ENCODE measurements at regions not wholly inside any gene's neighbourhood (a gene's known extent, or its start where the extent isn't known, plus 50 kb on each side); places are given as distances from the start of the nearest gene placed in this dataset.

DNA sequence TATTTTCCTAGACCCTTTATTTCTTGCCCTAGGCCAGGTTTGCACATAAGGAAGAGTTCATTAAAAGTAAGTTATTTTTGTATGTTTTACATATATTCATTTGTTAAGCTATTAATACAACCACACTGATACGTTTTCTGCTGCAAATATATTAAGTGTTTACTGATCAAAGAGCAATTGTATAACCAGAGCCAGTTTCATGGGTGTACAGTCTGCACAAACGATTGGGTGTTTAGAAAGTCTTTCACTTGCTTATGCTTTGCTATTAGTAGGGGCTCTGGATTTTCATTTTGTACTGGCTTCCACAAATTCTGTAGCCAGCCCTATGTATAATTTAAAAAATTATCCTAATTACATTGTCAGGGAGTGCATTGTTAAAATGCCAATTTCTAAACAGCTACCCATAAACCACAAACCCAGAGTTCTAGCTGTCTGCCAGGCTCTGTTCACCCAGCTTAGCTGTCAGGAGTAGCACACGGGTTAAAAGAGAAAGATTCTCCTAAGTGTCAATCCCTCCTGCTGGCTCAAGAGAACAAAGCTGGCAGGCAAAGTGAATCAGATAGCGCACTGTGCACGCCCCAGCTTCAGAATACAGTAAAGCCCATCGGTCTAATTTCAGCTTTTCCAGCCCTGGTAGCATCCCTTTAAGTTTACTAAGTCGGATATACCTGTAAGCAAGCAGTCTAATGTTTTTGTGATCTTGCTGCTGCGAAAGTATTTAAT is 151.0 kb upstream of the LMO3 start:
- Histone ChIP-seq H3K27me3 (ENCODE audit: control insufficient read depth in 1 of 2, insufficient read depth in 2 of 2, low read length in 2 of 2) (no peaks in the 10 kb centered on the region), H3K36me3 (ENCODE audit: insufficient read depth, low read length) (no peaks in the 10 kb centered on the region), H3K27ac (ENCODE audit: low read depth, low read length) (no peak overlapping the region), H3K4me1 (ENCODE audit: insufficient read depth, low read length) (no peaks in the 10 kb centered on the region), H3K9ac (ENCODE audit: low read length) (no peak overlapping the region), H3K9me3 (ENCODE audit: low read length) (no peaks in the 10 kb centered on the region), H3K4me3 (ENCODE audit: low read depth in 1 of 2, low read length in 2 of 2) (no peak overlapping the region)

DNA sequence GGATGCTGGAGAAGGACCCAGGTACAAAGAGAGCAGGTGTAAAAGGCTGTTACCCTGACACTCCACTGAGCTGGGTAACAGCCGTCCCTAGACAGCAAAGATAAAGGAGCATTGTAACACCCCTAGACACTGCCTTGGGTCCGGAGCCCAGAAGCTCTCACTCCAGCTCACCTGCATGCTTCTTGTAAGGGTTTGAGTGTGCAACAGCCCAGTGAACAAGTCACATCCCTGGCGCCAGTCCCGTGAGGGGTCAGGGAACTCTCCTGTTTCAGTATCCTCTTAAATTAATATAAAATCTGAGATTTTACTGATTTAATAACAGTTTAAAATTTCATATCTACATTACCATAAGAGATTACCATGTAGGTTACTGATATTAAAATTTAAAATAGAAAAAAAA is 124.8 kb upstream of the LMO3 start:
- Histone ChIP-seq H3K9me3 (ENCODE audit: low read length) (no peaks in the 10 kb centered on the region), H3K9ac (ENCODE audit: low read length) (no peak overlapping the region), H3K27ac (ENCODE audit: low read depth, low read length) (no peak overlapping the region)

DNA sequence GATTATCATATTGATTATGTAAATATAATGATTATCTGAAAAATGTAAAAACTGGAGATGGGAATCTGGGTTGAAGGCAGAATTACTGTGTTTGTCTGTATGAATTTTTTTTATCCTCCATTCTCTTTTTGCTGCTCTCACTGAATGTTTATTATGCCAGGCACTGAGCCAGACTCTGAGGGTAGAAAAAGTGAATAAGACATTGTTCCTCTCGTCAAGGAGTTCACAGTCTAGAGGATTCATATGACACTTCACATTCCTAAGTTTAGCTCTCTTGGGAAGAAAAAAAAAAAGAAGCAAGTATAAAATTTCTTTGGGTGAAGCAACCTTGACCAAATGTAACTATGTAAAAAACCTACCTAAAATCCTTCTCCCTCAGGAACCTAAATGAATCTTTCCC is 120.9 kb upstream of the LMO3 start:
- H3K9me3 ChIP-seq (ENCODE audit: low read length), result no peaks in the 10 kb centered on the region
- H3K9ac ChIP-seq (ENCODE audit: low read length), result no peak overlapping the region
- no peaks in the 10 kb centered on the region for H3K4me1 ChIP-seq (ENCODE audit: insufficient read depth, low read length)
- H3K27ac ChIP-seq (ENCODE audit: low read depth, low read length), result no peak overlapping the region
- H3K4me3 ChIP-seq (ENCODE audit: low read depth in 1 of 2, low read length in 2 of 2), result no peak overlapping the region
- H3K36me3 ChIP-seq (ENCODE audit: insufficient read depth, low read length), result no peaks in the 10 kb centered on the region
- no peaks in the 10 kb centered on the region for H3K27me3 ChIP-seq (ENCODE audit: control insufficient read depth in 1 of 2, insufficient read depth in 2 of 2, low read length in 2 of 2)

More for the DNA sequence above, 124.8 kb upstream of the LMO3 start:
- Histone ChIP-seq H3K4me1 (ENCODE audit: insufficient read depth, low read length) (no peaks in the 10 kb centered on the region), H3K4me3 (ENCODE audit: low read depth in 1 of 2, low read length in 2 of 2) (no peak overlapping the region), H3K27me3 (ENCODE audit: control insufficient read depth in 1 of 2, insufficient read depth in 2 of 2, low read length in 2 of 2) (no peaks in the 10 kb centered on the region), H3K36me3 (ENCODE audit: insufficient read depth, low read length) (no peaks in the 10 kb centered on the region)

GRCh38 chr12:16719713-16720416 is 113.9 kb upstream of the LMO3 start:
- Histone ChIP-seq H3K36me3 (ENCODE audit: insufficient read depth, low read length) (no peaks in the 10 kb centered on the region), H3K4me1 (ENCODE audit: insufficient read depth, low read length) (no peaks in the 10 kb centered on the region), H3K9ac (ENCODE audit: low read length) (no peak overlapping the region), H3K4me3 (ENCODE audit: low read depth in 1 of 2, low read length in 2 of 2) (no peak overlapping the region), H3K27ac (ENCODE audit: low read depth, low read length) (no peak overlapping the region), H3K27me3 (ENCODE audit: control insufficient read depth in 1 of 2, insufficient read depth in 2 of 2, low read length in 2 of 2) (no peaks in the 10 kb centered on the region), H3K9me3 (ENCODE audit: low read length) (no peaks in the 10 kb centered on the region)

DNA sequence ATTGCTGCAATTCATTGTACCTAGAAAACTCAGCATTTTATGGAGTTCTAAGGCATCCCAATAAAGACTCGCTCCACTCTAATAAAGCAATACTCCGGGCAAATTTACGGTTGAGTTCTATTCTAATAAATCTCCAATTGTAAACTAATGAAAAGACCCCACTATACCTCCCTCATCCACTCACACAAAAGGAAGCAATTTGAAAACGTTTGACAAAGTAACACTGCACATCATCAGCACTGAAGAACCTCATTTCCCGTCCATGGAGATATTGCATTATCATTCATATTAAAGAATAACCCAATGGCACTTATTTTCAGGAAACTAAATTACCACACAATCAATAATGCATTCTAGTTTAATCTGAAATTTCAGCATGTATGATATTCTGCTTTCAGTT is 111.0 kb upstream of the LMO3 start:
- H3K4me1 ChIP-seq (ENCODE audit: insufficient read depth, low read length), result no peaks in the 10 kb centered on the region
- H3K9me3 ChIP-seq (ENCODE audit: low read length), result no peaks in the 10 kb centered on the region
- no peaks in the 10 kb centered on the region for H3K27me3 ChIP-seq (ENCODE audit: control insufficient read depth in 1 of 2, insufficient read depth in 2 of 2, low read length in 2 of 2)
- H3K27ac ChIP-seq (ENCODE audit: low read depth, low read length), result no peak overlapping the region
- no peak overlapping the region for H3K4me3 ChIP-seq (ENCODE audit: low read depth in 1 of 2, low read length in 2 of 2)
- no peak overlapping the region for H3K9ac ChIP-seq (ENCODE audit: low read length)
- H3K36me3 ChIP-seq (ENCODE audit: insufficient read depth, low read length), result no peaks in the 10 kb centered on the region

DNA sequence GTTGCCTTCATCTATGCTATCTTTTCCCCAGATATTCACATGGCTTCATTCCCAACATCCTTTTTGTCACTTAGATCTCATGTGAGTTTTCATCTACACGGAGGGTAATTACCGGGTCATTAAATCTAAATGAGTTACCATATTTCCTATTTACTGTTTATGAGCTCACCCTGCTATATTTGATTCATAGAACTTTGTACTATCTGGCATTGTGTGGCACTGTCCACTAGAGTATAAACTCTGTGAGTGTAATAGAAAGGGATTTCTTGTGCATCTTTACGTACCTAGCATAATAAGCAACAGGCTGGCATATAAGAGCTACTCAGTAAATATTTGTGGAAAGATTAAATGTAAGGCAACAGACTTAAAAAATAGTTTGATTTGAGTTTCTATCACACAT is 86.1 kb upstream of the LMO3 start:
- Histone ChIP-seq H3K9ac (ENCODE audit: low read length) (no peak overlapping the region), H3K36me3 (ENCODE audit: insufficient read depth, low read length) (no peaks in the 10 kb centered on the region), H3K4me3 (ENCODE audit: low read depth in 1 of 2, low read length in 2 of 2) (no peak overlapping the region), H3K4me1 (ENCODE audit: insufficient read depth, low read length) (no peaks in the 10 kb centered on the region), H3K27me3 (ENCODE audit: control insufficient read depth in 1 of 2, insufficient read depth in 2 of 2, low read length in 2 of 2) (no peaks in the 10 kb centered on the region), H3K27ac (ENCODE audit: low read depth, low read length) (no peak overlapping the region), H3K9me3 (ENCODE audit: low read length) (no peaks in the 10 kb centered on the region)

DNA sequence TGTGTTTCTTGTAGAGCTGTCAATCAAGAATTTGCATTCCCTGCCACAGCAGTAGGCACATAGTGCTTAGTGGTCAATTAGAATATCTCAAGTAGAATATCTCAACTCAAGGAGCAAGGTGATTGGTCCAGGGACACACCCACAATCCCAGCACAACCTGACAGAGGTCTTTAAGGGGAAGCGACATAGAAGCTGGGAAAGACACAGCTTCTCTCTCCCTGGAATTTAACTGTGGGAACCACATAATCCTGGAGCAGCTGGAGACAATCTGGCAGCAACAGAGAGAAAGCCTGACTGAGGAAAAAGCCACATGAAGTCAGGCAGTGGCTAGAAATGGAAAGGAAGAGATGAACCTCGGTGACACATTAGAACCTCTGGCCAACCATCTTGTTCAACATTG is 85.7 kb upstream of the LMO3 start:
- H3K27me3 ChIP-seq (ENCODE audit: control insufficient read depth in 1 of 2, insufficient read depth in 2 of 2, low read length in 2 of 2), result no peaks in the 10 kb centered on the region

DNA sequence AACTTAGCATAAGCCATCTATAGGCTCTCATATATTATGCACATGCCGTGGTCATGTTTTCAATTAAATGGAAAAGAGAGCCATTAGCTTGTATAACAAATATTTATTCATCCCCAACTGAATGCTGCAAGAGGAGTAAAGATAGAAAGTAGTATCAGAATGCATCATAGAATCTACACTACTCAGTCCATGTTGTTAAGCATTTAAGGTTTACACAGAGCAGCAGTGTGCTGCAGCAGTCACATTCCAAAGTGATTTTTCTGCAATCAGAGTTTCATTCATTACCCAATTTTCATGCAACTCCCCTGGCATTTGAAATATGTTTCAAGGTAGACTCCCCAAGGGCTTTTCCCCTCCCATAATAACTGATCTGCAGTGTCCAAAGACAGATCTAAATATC is 82.2 kb upstream of the LMO3 start:
- Histone ChIP-seq H3K27ac (ENCODE audit: low read depth, low read length) (no peak overlapping the region), H3K9me3 (ENCODE audit: low read length) (no peaks in the 10 kb centered on the region), H3K36me3 (ENCODE audit: insufficient read depth, low read length) (no peaks in the 10 kb centered on the region), H3K4me3 (ENCODE audit: low read depth in 1 of 2, low read length in 2 of 2) (no peak overlapping the region), H3K9ac (ENCODE audit: low read length) (no peak overlapping the region), H3K27me3 (ENCODE audit: control insufficient read depth in 1 of 2, insufficient read depth in 2 of 2, low read length in 2 of 2) (no peaks in the 10 kb centered on the region), H3K4me1 (ENCODE audit: insufficient read depth, low read length) (no peaks in the 10 kb centered on the region)

More for the DNA sequence above, 85.7 kb upstream of the LMO3 start:
- Histone ChIP-seq H3K27ac (ENCODE audit: low read depth, low read length) (no peak overlapping the region), H3K9ac (ENCODE audit: low read length) (no peak overlapping the region), H3K4me1 (ENCODE audit: insufficient read depth, low read length) (no peaks in the 10 kb centered on the region), H3K36me3 (ENCODE audit: insufficient read depth, low read length) (no peaks in the 10 kb centered on the region), H3K9me3 (ENCODE audit: low read length) (no peaks in the 10 kb centered on the region), H3K4me3 (ENCODE audit: low read depth in 1 of 2, low read length in 2 of 2) (no peak overlapping the region)

DNA sequence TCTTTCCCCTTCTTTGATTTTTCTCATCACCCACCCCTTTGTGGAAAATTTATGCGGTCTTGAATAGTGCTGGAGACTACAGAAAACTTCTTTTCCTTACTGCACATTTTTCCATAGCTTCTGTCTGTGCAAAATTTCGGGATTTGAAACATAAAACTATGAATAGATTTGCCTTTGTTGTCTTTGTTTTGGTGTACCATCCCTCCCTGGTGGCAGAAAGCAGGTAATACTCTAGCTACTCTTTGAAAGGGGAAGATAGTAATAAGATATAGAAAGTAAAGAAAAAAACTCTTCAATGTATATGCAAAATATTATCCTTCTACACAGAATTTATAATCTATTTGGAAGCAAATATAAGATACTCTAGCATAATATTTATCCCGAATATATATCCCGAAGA is 79.1 kb upstream of the LMO3 start:
- Histone ChIP-seq H3K36me3 (ENCODE audit: insufficient read depth, low read length) (no peaks in the 10 kb centered on the region), H3K4me1 (ENCODE audit: insufficient read depth, low read length) (no peaks in the 10 kb centered on the region), H3K4me3 (ENCODE audit: low read depth in 1 of 2, low read length in 2 of 2) (no peak overlapping the region), H3K27ac (ENCODE audit: low read depth, low read length) (no peak overlapping the region), H3K27me3 (ENCODE audit: control insufficient read depth in 1 of 2, insufficient read depth in 2 of 2, low read length in 2 of 2) (no peaks in the 10 kb centered on the region), H3K9ac (ENCODE audit: low read length) (no peak overlapping the region), H3K9me3 (ENCODE audit: low read length) (no peaks in the 10 kb centered on the region)

DNA sequence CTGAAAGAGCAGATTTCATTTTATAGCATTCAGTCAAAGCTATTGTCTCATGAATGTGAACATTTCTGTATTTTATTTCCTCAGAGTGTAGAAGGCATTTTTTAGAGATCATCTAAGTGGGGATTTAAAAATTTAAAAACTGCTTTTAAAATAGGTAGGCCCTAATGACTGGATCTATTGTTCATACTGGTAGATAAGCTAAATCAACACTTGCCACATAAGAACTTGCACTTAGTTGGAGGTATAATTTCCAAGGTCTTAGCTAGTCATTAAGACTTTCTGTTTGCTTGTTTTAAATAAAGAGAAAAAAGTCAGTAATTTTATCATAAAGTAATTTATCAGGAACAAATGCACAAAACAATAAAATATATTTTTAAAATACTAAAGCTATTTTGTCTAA is 75.2 kb upstream of the LMO3 start:
- H3K27me3 ChIP-seq (ENCODE audit: control insufficient read depth in 1 of 2, insufficient read depth in 2 of 2, low read length in 2 of 2), result no peaks in the 10 kb centered on the region
- H3K36me3 ChIP-seq (ENCODE audit: insufficient read depth, low read length), result no peaks in the 10 kb centered on the region
- no peak overlapping the region for H3K9ac ChIP-seq (ENCODE audit: low read length)
- no peak overlapping the region for H3K27ac ChIP-seq (ENCODE audit: low read depth, low read length)
- H3K4me3 ChIP-seq (ENCODE audit: low read depth in 1 of 2, low read length in 2 of 2), result no peak overlapping the region
- H3K4me1 ChIP-seq (ENCODE audit: insufficient read depth, low read length), result no peaks in the 10 kb centered on the region
- no peaks in the 10 kb centered on the region for H3K9me3 ChIP-seq (ENCODE audit: low read length)

DNA sequence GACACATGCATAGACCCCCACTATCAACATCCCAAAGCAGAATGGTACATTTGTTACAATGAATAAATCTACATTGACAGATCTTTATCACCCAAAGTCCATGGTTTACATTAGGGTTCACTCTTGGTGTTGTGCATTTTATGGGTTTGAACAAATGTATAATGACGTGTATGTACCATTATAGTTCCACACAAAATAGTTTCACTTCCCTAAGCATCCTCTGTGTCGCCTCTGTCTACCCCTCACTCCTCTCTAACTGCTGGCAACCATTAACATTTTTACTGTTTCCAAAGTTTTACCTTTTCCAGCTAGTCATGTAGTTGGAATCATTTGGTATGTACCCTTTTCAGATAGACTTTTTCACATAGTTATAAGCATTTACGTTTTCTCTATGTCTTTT is 69.5 kb upstream of the LMO3 start:
- no peaks in the 10 kb centered on the region for H3K27me3 ChIP-seq (ENCODE audit: control insufficient read depth in 1 of 2, insufficient read depth in 2 of 2, low read length in 2 of 2)
- no peak overlapping the region for H3K27ac ChIP-seq (ENCODE audit: low read depth, low read length)
- H3K36me3 ChIP-seq (ENCODE audit: insufficient read depth, low read length), result no peaks in the 10 kb centered on the region
- H3K4me3 ChIP-seq (ENCODE audit: low read depth in 1 of 2, low read length in 2 of 2), result no peak overlapping the region
- H3K9me3 ChIP-seq (ENCODE audit: low read length), result no peaks in the 10 kb centered on the region
- H3K9ac ChIP-seq (ENCODE audit: low read length), result no peak overlapping the region
- no peaks in the 10 kb centered on the region for H3K4me1 ChIP-seq (ENCODE audit: insufficient read depth, low read length)

GRCh38 chr12:16674885-16675284 is 68.9 kb upstream of the LMO3 start:
- no peak overlapping the region for H3K9ac ChIP-seq (ENCODE audit: low read length)
- no peak overlapping the region for H3K4me3 ChIP-seq (ENCODE audit: low read depth in 1 of 2, low read length in 2 of 2)
- no peaks in the 10 kb centered on the region for H3K4me1 ChIP-seq (ENCODE audit: insufficient read depth, low read length)
- H3K36me3 ChIP-seq (ENCODE audit: insufficient read depth, low read length), result no peaks in the 10 kb centered on the region
- H3K27me3 ChIP-seq (ENCODE audit: control insufficient read depth in 1 of 2, insufficient read depth in 2 of 2, low read length in 2 of 2), result no peaks in the 10 kb centered on the region
- no peaks in the 10 kb centered on the region for H3K9me3 ChIP-seq (ENCODE audit: low read length)
- H3K27ac ChIP-seq (ENCODE audit: low read depth, low read length), result no peak overlapping the region

All from muscle layer of colon (tissue), 2 donors.